ENCODE measurements at regions not wholly inside any gene's neighbourhood (a gene's known extent, or its start where the extent isn't known, plus 50 kb on each side); places are given as distances from the start of the nearest gene placed in this dataset.

GRCh38 chr12:19036673-19037357, 92.7 kb upstream of the PLEKHA5 start:
- H2AFZ ChIP-seq (replicated peaks; ENCODE audit: low read length, poor library complexity) = no peak overlapping the region
- H3K4me3 ChIP-seq (ENCODE audit: insufficient read depth, low read depth, low read length) = no peak overlapping the region
- no peak overlapping the region for H2BK120ac ChIP-seq (ENCODE audit: low read depth, low read length)
- no peak overlapping the region for H2AK5ac ChIP-seq (ENCODE audit: low read depth, low read length)
- H4K20me1 ChIP-seq (ENCODE audit: insufficient read depth, low read length) = no peaks in the 10 kb centered on the region
- H3K4ac ChIP-seq (ENCODE audit: low read depth, low read length) = no peak overlapping the region
- no peak overlapping the region for H3K9ac ChIP-seq (ENCODE audit: low read depth, low read length)
- H3K36me3 ChIP-seq (ENCODE audit: control insufficient read depth, insufficient read depth, low read length) = no peaks in the 10 kb centered on the region
- DNase-seq (peak; percentile 39), ATAC-seq (ENCODE audit: low read depth) (peak; percentile 44; the same call in 1 of the 2 replicates)
- no peak overlapping the region for H2BK15ac ChIP-seq (ENCODE audit: low read depth, low read length)
- no peak overlapping the region for H2BK20ac ChIP-seq (ENCODE audit: low read depth, low read length)
- no peak overlapping the region for H3K4me2 ChIP-seq (ENCODE audit: low read depth, low read length)
- no peak overlapping the region for H4K5ac ChIP-seq (ENCODE audit: low read depth, low read length)
- H3K56ac ChIP-seq (ENCODE audit: extremely low read depth, insufficient read depth, low read length) = no peak overlapping the region
- in situ Hi-C loops (cut with MboI; ENCODE audit: low sequenced_read_pairs) (no loop called here), dilution Hi-C loops (cut with HindIII; ENCODE audit: low sequenced_read_pairs, unreplicated experiment) (no loop called here), intact Hi-C loops (cut with micrococcal nuclease) (no loop called here)
- H4K8ac ChIP-seq (ENCODE audit: low read depth in 2 of 2, low read length in 2 of 2) = 0 out of 4 replicates have a peak overlapping the region, but pooled peaks of 1 of the 2 experiments have one; percentile 9
- no peak overlapping the region for H2AK9ac ChIP-seq (replicated peaks; ENCODE audit: low read depth, low read length, poor library complexity)
- ChIA-PET CTCF (interaction anchor here (0.9 to 1.1 kb wide), 3 partner anchors 9 to 283 kb away, joined by 3 read pairs; no protein-coding TSS in a partner anchor), POLR2A (ENCODE audit: unreplicated experiment) (no interaction called here)
- no peak overlapping the region for H3K27ac ChIP-seq (ENCODE audit: insufficient read depth, low read length)
- TF ChIP-seq FOS (IDR thresholded peaks at IDR 0.05; ENCODE audit: low read depth, low read length) (no peak), ELK1 (IDR thresholded peaks at IDR 0.05; ENCODE audit: borderline replicate concordance, low read depth, low read length) (no peak), RFX5 (IDR thresholded peaks at IDR 0.05; ENCODE audit: low read depth, low read length) (no peak), MAZ (IDR thresholded peaks at IDR 0.05; ENCODE audit: borderline replicate concordance, low read depth, low read length) (no peak), MAFK (IDR thresholded peaks at IDR 0.05; ENCODE audit: low read depth, low read length) (no peak), CEBPB (IDR thresholded peaks at IDR 0.05; ENCODE audit: low read depth, low read length) (no peak), NFE2L2 (IDR thresholded peaks at IDR 0.05; ENCODE audit: low read depth, low read length) (no peak)
- TF ChIP-seq, protein P1, sequence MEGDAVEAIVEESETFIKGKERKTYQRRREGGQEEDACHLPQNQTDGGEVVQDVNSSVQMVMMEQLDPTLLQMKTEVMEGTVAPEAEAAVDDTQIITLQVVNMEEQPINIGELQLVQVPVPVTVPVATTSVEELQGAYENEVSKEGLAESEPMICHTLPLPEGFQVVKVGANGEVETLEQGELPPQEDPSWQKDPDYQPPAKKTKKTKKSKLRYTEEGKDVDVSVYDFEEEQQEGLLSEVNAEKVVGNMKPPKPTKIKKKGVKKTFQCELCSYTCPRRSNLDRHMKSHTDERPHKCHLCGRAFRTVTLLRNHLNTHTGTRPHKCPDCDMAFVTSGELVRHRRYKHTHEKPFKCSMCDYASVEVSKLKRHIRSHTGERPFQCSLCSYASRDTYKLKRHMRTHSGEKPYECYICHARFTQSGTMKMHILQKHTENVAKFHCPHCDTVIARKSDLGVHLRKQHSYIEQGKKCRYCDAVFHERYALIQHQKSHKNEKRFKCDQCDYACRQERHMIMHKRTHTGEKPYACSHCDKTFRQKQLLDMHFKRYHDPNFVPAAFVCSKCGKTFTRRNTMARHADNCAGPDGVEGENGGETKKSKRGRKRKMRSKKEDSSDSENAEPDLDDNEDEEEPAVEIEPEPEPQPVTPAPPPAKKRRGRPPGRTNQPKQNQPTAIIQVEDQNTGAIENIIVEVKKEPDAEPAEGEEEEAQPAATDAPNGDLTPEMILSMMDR (conservative IDR thresholded peaks at IDR 0.05; ENCODE audit: low read depth, low read length) = no peak
- no peak overlapping the region for H2BK5ac ChIP-seq (ENCODE audit: low read depth, low read length, poor library complexity, severe bottlenecking)
- no peaks in the 10 kb centered on the region; the same call in 1 of the 2 replicates for H3K4me1 ChIP-seq (ENCODE audit: control insufficient read depth, insufficient read depth, low read length)
- no peak overlapping the region for H3K14ac ChIP-seq (replicated peaks; ENCODE audit: low read depth, low read length)
- H3K18ac ChIP-seq (ENCODE audit: low read depth, low read length) = no peak overlapping the region
- no peak overlapping the region for H4K91ac ChIP-seq (ENCODE audit: insufficient read depth, low read depth, low read length)
- WGBS, 2 experiments (ENCODE audit: extremely low coverage in 2 of 2, insufficient read length in 1 of 2) = no CpG with 5 or more reads among the region's 6 CpGs
- no peaks in the 10 kb centered on the region for H3K9me1 ChIP-seq (ENCODE audit: insufficient read depth, low read length)
- no peak overlapping the region for H3K23ac ChIP-seq (ENCODE audit: low read depth, low read length)
- BruUV-seq (replicated peaks) = no TSS peak
- H3K9me3 ChIP-seq (ENCODE audit: control insufficient read depth, insufficient read depth, low read length) = peaks cover 5% of the 10 kb centered on the region; the same call in 1 of the 2 replicates
- no peaks in the 10 kb centered on the region for H3K27me3 ChIP-seq (ENCODE audit: control insufficient read depth, insufficient read depth, low read length)
- no peaks in the 10 kb centered on the region for H3K79me1 ChIP-seq (ENCODE audit: low read depth in 1 of 2, low read length in 2 of 2)

Data from IMR-90 (cell line).